SJSA1 (cell line): ENCODE measurements at regions not wholly inside any gene's neighbourhood (a gene's known extent, or its start where the extent isn't known, plus 50 kb on each side); places are given as distances from the start of the nearest gene placed in this dataset.

Source experiments
- DNase-seq, 2 experiments: peaks; one replicate each; pipeline ENCODE4 v3.0.0-alpha.2; 2015 to 2020; ENCODE audit warnings: low spot score in 2 of 2, low read depth in 1 of 2
- H3K27ac ChIP-seq: fragments of 250-450 bp; sonication (Bioruptor Pico); 2 replicates; pipeline ENCODE4 v1.5.1; 2020; ENCODE audit warnings: mild to moderate bottlenecking, moderate library complexity
- H3K27me3 ChIP-seq: fragments of 250-450 bp; sonication (Bioruptor Pico); replicated peaks from 2 replicates; pipeline ENCODE4 v1.5.1; 2020; ENCODE audit warnings: mild to moderate bottlenecking, moderate library complexity
- H3K36me3 ChIP-seq: fragments of 250-450 bp; sonication (Bioruptor Pico); 2 replicates; pipeline ENCODE4 v1.5.1; 2020; ENCODE audit warnings: mild to moderate bottlenecking
- H3K4me1 ChIP-seq: fragments of 250-450 bp; sonication (Bioruptor Pico); replicated peaks from 2 replicates; pipeline ENCODE4 v1.6.1; 2021; ENCODE audit warnings: mild to moderate bottlenecking
- H3K4me3 ChIP-seq: fragments of 250-450 bp; sonication (Bioruptor Pico); 2 replicates; pipeline ENCODE4 v1.5.1; 2020; ENCODE audit warnings: mild to moderate bottlenecking
- H3K9me3 ChIP-seq: fragments of 250-450 bp; sonication (Bioruptor Pico); replicated peaks from 2 replicates; pipeline ENCODE4 v1.5.1; 2020; ENCODE audit warnings: mild to moderate bottlenecking

DNA sequence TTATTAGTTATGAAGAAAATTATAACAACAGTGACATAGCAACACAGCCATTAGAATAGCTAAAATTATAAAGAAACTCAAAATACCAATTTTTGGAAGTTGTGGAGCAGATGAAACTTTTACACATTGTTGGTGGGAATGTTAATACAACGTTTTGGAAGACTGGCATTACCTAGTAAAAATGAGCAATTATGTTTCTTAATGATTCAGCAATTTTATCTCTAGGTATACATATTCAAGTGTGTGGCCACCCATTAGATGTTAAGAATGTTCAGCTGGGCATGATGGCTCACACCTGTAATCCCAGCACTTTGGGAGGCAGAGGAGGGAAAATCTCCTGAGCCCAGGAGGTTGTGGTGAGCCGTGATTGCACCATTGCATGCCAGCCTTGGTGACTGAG lies 78.8 kb downstream of the INSIG2 start:
- Histone ChIP-seq H3K4me3 (no peak overlapping the region), H3K9me3 (no peaks in the 10 kb centered on the region), H3K27me3 (no peaks in the 10 kb centered on the region), H3K27ac (no peak overlapping the region), H3K4me1 (no peaks in the 10 kb centered on the region), H3K36me3 (no peaks in the 10 kb centered on the region)
- no peak for DNase-seq

DNA sequence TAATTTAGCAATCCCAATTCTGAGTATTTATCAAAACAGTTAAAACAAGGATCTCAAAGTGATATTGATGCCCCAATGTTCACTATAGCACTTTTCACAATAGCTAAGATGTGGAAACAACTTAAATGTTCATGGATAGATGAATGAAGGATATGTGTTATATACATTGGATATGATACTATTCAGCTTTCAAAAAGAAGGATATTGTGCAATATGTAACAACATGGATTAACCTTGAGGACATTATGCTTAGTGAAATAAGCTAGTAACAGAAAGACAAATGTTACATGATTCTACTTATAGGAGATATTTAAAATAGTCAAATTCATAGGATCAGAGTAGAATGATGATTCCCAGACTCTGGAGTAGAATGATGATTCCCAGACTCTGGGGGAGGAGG lies 78.0 kb downstream of the INSIG2 start:
- no peaks in the 10 kb centered on the region for H3K4me1 ChIP-seq

DNA sequence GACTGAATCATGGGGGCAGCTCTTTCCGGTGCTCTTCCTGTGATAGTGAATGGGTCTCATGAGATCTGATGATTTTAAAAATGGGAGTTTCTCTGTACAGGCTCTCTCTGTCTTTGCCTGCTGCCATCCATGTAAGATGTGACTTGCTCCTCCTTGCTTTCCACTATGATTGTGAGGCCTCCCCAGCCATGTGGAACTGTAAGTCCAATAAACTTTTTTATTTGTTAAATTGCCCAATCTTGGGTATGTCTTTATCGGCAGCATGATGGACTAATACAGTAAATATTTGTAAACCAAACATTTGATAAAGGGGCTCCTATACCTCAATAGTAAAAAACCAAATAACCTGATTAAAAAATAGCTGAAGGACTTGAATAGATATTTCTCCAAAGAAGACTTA lies 77.3 kb downstream of the INSIG2 start:
- H3K9me3 ChIP-seq = no peaks in the 10 kb centered on the region
- no peak overlapping the region for H3K27ac ChIP-seq
- no peaks in the 10 kb centered on the region for H3K36me3 ChIP-seq
- no peak overlapping the region for H3K4me3 ChIP-seq
- DNase-seq = no peak
- H3K27me3 ChIP-seq = no peaks in the 10 kb centered on the region
- H3K4me1 ChIP-seq = no peaks in the 10 kb centered on the region

More for the DNA sequence above, 78.0 kb downstream of the INSIG2 start:
- Histone ChIP-seq H3K27ac (no peak overlapping the region), H3K9me3 (no peaks in the 10 kb centered on the region), H3K27me3 (no peaks in the 10 kb centered on the region), H3K4me3 (no peak overlapping the region), H3K36me3 (no peaks in the 10 kb centered on the region)
- no peak for DNase-seq
